ENCODE measurements at regions not wholly inside any gene's neighbourhood (a gene's known extent, or its start where the extent isn't known, plus 50 kb on each side); places are given as distances from the start of the nearest gene placed in this dataset.

- no peak for TF ChIP-seq POLR2A (IDR thresholded peaks at IDR 0.05; ENCODE audit: low read depth, low read length)
- TF ChIP-seq SPI1 (IDR thresholded peaks at IDR 0.05; ENCODE audit: low read depth, low read length) = no peak
- TF ChIP-seq TAF1 (IDR thresholded peaks at IDR 0.05; ENCODE audit: low read depth, low read length) = no peak
- no peak for TF ChIP-seq POLR2AphosphoS5 (IDR thresholded peaks at IDR 0.05; ENCODE audit: low read depth, low read length)
- no peak for TF ChIP-seq POU2F2 (IDR thresholded peaks at IDR 0.05; ENCODE audit: low read depth, low read length)
- TF ChIP-seq PAX5 (IDR thresholded peaks at IDR 0.05; ENCODE audit: insufficient read depth, low read length, severe bottlenecking) = no peak
These were observed 204.8 kb upstream of the SH3BP4 start for GRCh38 chr2:234747032-234747431.

All from GM12891 (cell line).